Kidney (tissue), 13 donors: ENCODE measurements at regions not wholly inside any gene's neighbourhood (a gene's known extent, or its start where the extent isn't known, plus 50 kb on each side); places are given as distances from the start of the nearest gene placed in this dataset.

Experiments
- DNase-seq, 5 donors: peaks; one replicate each; pipeline ENCODE4 v3.0.0-alpha.2; 2013 to 2020
- FAIRE-seq: peaks from 2 replicates; lab custom pipeline; 2012; peaks lifted over from hg19 to GRCh38; lab: Jason Lieb, UNC
- H3K27ac ChIP-seq, 2 donors: one replicate each; pipeline ENCODE4 v1.7.0; 2013; ENCODE audit warnings: low read depth in 2 of 2, low read length in 2 of 2, inconsistent platforms in 1 of 2
- H3K27me3 ChIP-seq: one replicate; pipeline ENCODE4 v1.7.1; 2013; ENCODE audit warnings: low read length, inconsistent platforms; ENCODE audit not compliant: control insufficient read depth, insufficient read depth
- H3K36me3 ChIP-seq, 3 donors: one replicate each; pipeline versions ENCODE4 v1.7.0 to v1.7.1; 2013; ENCODE audit warnings: low read length in 3 of 3, control low read depth in 1 of 3, inconsistent platforms in 1 of 3; ENCODE audit not compliant: insufficient read depth in 3 of 3, control insufficient read depth in 2 of 3
- H3K4me1 ChIP-seq, 3 donors: one replicate each; pipeline versions ENCODE4 v1.7.0 to v1.7.1; 2013; ENCODE audit warnings: low read length in 3 of 3, inconsistent platforms in 1 of 3, low read depth in 1 of 3; ENCODE audit not compliant: control insufficient read depth in 2 of 3, insufficient read depth in 2 of 3
- H3K4me3 ChIP-seq, 3 donors: one replicate each; pipeline versions ENCODE4 v1.7.0 to v1.8.1; 2013; ENCODE audit warnings: low read length in 3 of 3, control low read depth in 1 of 3, inconsistent platforms in 1 of 3
- H3K9ac ChIP-seq, 3 donors: one replicate each; pipeline versions ENCODE4 v1.7.0 to v1.7.1; 2013; ENCODE audit warnings: low read length in 3 of 3, control low read depth in 1 of 3, inconsistent platforms in 1 of 3
- H3K9me3 ChIP-seq, 3 donors: one replicate each; pipeline versions ENCODE4 v1.7.0 to v1.7.1; 2013; ENCODE audit warnings: low read length in 3 of 3, control low read depth in 1 of 3, inconsistent platforms in 1 of 3; ENCODE audit not compliant: control insufficient read depth in 2 of 3, insufficient read depth in 1 of 3
- intact Hi-C: fragments of 100-400 bp; cut with DNase I; formaldehyde crosslinking; loops from one replicate; pipeline ENCODE4 v1.11.1; 2022
- TF ChIP-seq, protein P1 (sequence below): IDR thresholded peaks from 3 replicates; pipeline ENCODE4 v1.5.1; 2012; ENCODE audit warnings: mild to moderate bottlenecking, moderate library complexity, borderline replicate concordance; ENCODE audit not compliant: insufficient read depth; ENCODE audit errors: extremely low read depth
- donor health status: control.
- donor health status: control.
- donor health status: control.
- donor health status: control.
- donor health status: control.
- donor health status: DM: yes; HTN: yes; CAD: no.
- donor health status: Normal renal cell carcinoma (clear cell type).

DNA sequence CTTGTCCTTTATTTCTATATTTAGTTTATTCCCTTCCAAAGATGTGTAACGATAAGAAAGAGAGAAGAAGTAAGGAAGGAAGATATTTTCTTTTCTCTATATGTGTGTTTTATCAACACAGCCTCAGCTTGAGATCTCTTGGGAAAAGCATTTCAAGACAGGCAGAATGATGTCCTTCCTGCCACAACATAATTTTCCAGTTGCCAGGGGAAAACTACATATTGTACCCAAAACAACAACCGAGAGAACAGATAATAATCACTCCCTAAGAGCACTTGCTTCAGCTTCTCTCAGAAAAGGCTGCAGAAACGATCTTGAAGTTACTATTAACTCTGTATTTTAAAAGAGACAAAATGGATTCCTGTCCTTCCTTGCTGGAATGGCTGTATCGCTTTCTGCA is 151.4 kb upstream of the ITGB1 start:
- Histone ChIP-seq H3K36me3 (no peaks in the 10 kb centered on the region), H3K27ac (no peak overlapping the region), H3K27me3 (no peaks in the 10 kb centered on the region), H3K4me3 (no peak overlapping the region), H3K9ac (no peak overlapping the region), H3K4me1 (no peaks in the 10 kb centered on the region), H3K9me3 (no peaks in the 10 kb centered on the region)
- intact Hi-C loops = no loop called here
- TF ChIP-seq, protein P1, sequence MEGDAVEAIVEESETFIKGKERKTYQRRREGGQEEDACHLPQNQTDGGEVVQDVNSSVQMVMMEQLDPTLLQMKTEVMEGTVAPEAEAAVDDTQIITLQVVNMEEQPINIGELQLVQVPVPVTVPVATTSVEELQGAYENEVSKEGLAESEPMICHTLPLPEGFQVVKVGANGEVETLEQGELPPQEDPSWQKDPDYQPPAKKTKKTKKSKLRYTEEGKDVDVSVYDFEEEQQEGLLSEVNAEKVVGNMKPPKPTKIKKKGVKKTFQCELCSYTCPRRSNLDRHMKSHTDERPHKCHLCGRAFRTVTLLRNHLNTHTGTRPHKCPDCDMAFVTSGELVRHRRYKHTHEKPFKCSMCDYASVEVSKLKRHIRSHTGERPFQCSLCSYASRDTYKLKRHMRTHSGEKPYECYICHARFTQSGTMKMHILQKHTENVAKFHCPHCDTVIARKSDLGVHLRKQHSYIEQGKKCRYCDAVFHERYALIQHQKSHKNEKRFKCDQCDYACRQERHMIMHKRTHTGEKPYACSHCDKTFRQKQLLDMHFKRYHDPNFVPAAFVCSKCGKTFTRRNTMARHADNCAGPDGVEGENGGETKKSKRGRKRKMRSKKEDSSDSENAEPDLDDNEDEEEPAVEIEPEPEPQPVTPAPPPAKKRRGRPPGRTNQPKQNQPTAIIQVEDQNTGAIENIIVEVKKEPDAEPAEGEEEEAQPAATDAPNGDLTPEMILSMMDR = no peak
- no peak for DNase-seq
- no peak for FAIRE-seq

DNA sequence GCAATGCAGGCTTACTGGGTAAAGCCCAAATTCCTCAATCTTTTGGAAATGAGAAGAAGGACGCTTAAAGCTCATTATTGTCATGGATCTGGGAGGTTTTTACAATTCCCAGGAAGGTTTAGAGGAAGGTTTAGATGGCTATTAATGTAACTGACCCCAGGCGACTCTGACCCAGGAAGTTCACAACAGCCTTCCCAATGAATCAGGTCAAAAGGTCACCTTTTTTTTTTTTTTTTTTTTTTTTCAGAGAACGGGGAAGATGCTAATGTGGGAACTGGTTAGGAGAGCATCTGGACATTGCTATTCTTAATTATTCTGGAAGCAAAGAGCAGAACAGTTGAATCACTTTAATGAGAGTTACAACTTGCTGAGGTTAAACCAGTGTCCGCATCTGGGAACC is 149.9 kb upstream of the ITGB1 start:
- Histone ChIP-seq H3K36me3 (no peaks in the 10 kb centered on the region), H3K9me3 (no peaks in the 10 kb centered on the region), H3K9ac (no peak overlapping the region), H3K27ac (no peak overlapping the region), H3K4me1 (no peaks in the 10 kb centered on the region), H3K4me3 (no peak overlapping the region), H3K27me3 (no peaks in the 10 kb centered on the region)
- intact Hi-C loops = no loop called here
- DNase-seq (no peak), FAIRE-seq (no peak)
- TF ChIP-seq, protein P1 = no peak

DNA sequence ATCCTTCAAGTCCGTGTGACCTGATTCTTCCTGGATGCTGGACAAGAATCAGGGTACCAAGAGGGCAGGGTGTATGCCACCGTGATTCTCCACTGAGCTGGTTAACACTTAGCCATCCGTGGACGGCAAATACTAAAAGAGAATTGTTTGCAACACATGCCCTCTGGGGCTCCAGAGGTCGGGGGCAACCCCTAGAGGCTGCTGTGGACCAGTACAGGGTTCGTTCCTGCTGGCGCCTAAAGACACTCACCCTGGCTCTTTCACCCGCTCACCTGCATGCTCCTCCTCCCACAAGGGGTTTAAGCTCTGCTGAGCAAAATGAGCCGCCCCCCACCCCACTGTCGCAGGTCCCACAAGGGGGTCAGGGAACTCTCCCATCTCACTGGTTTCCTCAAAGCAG is 148.7 kb upstream of the ITGB1 start:
- Histone ChIP-seq H3K9ac (no peak overlapping the region), H3K36me3 (no peaks in the 10 kb centered on the region), H3K9me3 (no peaks in the 10 kb centered on the region), H3K27ac (no peak overlapping the region), H3K27me3 (no peaks in the 10 kb centered on the region), H3K4me3 (no peak overlapping the region), H3K4me1 (no peaks in the 10 kb centered on the region)
- DNase-seq (no peak), FAIRE-seq (no peak)
- intact Hi-C loops = no loop called here
- TF ChIP-seq, protein P1 = no peak

DNA sequence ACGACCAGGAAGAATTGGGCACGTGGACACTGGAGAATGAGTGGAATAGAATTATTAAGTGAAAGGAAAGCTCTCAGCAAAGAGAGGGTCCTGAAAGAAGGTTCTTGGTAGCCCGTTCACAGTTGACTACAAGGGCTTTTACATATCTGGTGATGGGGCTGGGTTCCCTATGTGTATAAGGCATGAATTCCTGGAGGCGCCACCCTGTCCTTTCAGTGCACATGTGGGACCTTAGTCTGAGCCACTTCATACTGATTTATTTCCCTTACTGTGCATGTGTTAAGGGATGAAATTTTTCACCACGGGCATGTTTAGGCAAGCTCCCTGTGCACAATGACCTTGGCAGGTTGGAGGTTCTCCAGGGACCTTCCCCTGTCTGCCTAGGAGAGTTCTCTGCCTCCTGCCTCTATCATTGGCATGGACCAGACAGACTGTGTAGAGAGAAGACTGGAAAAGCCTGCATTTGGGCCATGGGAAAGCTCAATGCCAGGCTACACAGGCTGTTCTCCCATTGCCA is 145.9 kb upstream of the ITGB1 start:
- no peak for DNase-seq

More for the DNA sequence above, 145.9 kb upstream of the ITGB1 start:
- Histone ChIP-seq H3K36me3 (no peaks in the 10 kb centered on the region), H3K4me1 (no peaks in the 10 kb centered on the region), H3K9me3 (no peaks in the 10 kb centered on the region), H3K4me3 (no peak overlapping the region), H3K9ac (no peak overlapping the region), H3K27ac (no peak overlapping the region), H3K27me3 (no peaks in the 10 kb centered on the region)
- intact Hi-C loops = no loop called here
- TF ChIP-seq, protein P1 = no peak
- no peak for FAIRE-seq
